Stimulated activated CD8-positive, alpha-beta memory T cell treated with anti-CD3 and anti-CD28 coated beads, Interleukin-7, amount 100 ng/mL, for 1 hour (primary cell): ENCODE measurements at regions not wholly inside any gene's neighbourhood (a gene's known extent, or its start where the extent isn't known, plus 50 kb on each side); places are given as distances from the start of the nearest gene placed in this dataset.

ENCODE experiments used
- DNase-seq, 2 donors: peaks; one replicate each; pipeline ENCODE4 v3.0.0-alpha.2; 2020; ENCODE audit warnings: low read depth in 2 of 2

GRCh38 chr21:24737296-24737850 is 869.9 kb downstream of the MRPL39 start:
- no peak for DNase-seq

- no peak for DNase-seq
These were observed 876.6 kb downstream of the MRPL39 start for GRCh38 chr21:24730661-24731060.

GRCh38 chr21:24729568-24729967 is 877.7 kb downstream of the MRPL39 start:
- no peak for DNase-seq

DNA sequence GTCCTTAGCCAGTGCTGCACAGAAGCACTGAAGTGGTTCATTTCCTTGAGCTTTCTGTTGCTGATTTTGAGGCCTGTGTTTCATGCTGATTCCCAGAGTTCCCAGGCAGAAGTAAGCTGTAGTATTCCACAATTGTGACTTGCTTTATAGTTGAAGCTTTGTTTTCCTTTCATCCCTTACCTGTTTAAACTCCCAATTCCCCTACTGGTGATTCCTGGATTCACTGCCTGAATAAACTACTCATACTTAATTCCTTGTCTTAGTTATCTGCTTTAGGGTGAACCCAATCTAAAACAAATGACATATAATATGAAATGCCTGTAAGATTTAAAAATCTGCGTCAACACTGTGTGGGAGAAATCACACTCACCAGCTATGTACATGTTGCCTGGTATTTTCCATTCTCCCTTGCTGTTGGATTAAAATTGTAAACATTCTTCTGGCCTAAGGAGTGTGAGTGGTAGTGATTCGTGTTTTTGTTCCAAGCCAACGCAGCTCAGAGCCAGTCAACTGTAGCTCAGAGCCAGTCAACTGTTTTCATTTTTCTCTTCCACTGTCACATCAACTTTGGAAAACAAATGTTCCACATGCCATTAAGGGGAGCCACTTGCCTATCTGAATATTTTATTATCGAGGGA is 879.4 kb downstream of the MRPL39 start:
- DNase-seq: no peak

- DNase-seq: no peak
These were observed 890.9 kb downstream of the MRPL39 start for GRCh38 chr21:24716281-24716918.

GRCh38 chr21:24714646-24715200 is 892.6 kb downstream of the MRPL39 start:
- DNase-seq: no peak

GRCh38 chr21:24705201-24705600 is 902.1 kb downstream of the MRPL39 start:
- no peak for DNase-seq

- no peak for DNase-seq
These were observed 913.5 kb downstream of the MRPL39 start for GRCh38 chr21:24693779-24694178.

DNA sequence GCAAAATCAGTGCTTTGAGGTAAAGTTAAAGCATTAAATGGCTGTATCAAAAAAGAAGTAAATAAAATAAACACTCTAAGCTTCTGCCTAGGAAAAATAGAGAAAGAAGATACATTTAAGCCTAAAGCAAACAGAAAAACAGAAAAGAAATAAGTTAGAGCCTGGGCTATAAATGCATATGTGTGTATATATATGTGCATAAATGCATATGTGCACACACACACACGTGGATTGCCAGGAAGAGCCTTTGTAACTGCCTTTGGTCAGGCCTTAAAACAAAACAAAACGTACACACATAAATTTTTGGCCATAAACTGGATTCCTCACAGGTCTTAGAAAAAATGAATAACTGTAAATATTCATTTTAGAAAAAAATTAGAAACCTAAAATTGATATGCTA is 925.8 kb downstream of the MRPL39 start:
- no peak for DNase-seq

GRCh38 chr21:24671901-24672300 is 935.4 kb downstream of the MRPL39 start:
- no peak for DNase-seq

DNA sequence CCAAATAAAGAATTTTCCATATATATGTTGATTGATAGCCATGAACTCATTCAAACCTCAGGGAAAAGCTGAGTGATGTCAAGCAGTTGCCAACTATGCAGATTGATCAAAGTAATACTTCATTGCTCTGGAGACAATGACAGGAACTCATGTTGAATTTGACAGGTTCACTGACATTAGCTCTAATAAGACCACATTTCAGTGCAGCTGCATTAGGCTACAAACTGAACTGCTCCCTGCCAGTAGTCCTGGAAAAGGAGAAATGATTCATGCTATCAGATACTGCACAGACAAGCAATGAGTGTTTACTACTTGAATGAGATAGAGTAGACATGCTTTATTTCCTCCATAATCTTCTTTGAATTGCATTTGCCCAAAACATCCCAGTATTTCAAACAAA is 948.4 kb downstream of the MRPL39 start:
- no peak for DNase-seq

GRCh38 chr21:24658026-24658425 is 949.3 kb downstream of the MRPL39 start:
- DNase-seq: no peak

DNA sequence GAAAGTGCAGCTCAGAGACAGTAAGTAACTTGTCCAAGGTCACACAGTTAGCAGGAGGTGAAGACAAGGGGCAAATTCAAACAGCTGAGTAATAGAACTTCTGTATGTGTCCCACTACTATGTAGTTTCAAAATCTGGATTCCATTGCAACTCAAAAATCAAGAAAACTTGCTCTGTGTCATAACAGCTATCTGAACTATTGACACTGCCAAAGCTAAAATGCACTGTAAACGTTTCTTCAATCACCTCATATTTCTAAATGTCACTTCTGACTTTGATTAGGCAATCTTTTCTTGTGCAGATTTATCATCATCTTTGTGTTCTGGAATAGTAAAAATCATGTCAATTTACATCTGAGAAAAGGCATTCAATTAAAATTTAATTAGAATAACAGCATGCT is 957.6 kb downstream of the MRPL39 start:
- no peak for DNase-seq

- DNase-seq: no peak
These were observed 970.6 kb downstream of the MRPL39 start for GRCh38 chr21:24636696-24637095.

DNA sequence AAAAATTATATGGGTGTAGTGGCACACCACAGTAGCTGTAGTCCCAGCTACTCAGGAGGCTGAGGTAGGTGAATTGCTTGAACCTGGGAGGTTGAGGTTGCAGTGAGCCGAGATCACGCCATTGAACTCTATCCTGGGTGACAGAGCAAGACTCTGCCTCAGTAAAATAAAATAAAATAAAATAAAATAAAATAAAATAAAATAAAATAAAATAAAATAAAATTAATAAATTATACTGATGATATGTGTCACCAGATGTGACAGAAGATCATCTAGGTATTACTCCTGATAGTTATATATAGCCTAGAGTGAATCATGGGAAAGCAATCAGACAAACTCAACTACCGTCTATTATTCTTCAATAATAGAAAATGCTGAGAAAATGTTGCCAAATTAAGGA is 972.5 kb downstream of the MRPL39 start:
- DNase-seq: no peak

DNA sequence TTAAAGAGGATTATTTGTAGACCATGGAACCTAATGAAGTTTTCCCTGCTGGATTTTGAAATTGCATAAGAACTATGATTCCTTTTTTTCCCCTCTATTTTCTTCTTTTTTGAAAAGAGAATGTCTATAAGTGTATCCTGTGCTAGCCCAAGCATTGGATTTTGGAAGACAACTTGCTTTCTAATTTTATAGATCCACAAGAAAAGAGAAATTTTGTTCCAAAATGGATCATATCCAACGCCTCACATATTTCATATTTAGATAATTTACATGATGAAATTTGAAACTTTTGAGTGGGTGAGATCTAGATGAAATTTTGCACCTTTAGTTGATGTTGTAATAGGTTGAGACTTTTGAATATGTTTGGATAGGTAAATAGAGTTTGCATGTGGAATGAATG is 978.7 kb downstream of the MRPL39 start:
- DNase-seq: no peak

- DNase-seq: no peak
These were observed 979.2 kb downstream of the MRPL39 start for GRCh38 chr21:24628046-24628445.

GRCh38 chr21:24617819-24618218 is 989.5 kb downstream of the MRPL39 start:
- DNase-seq: no peak

GRCh38 chr21:24594082-24594481 is 1013.2 kb downstream of the MRPL39 start:
- no peak for DNase-seq

GRCh38 chr21:24590261-24590660 is 1017.0 kb downstream of the MRPL39 start:
- DNase-seq: no peak

DNA sequence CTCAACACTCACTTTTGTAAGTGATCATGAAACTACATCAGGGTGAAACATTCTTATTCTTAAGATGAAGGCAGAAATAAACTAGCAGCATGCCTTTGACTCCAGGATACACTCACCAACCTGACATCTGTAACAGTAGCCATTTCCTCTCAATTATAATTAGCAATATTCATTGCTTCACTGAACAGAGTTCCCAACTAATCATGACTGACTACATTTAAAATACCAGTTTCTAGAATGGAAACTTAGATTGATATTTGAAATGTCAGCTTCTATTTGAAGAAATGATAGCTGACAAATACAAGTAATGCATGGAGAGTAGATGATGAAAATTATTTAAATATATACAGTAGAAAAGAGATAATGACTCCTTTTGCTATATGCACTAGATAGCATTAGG is 1023.8 kb downstream of the MRPL39 start:
- no peak for DNase-seq

DNA sequence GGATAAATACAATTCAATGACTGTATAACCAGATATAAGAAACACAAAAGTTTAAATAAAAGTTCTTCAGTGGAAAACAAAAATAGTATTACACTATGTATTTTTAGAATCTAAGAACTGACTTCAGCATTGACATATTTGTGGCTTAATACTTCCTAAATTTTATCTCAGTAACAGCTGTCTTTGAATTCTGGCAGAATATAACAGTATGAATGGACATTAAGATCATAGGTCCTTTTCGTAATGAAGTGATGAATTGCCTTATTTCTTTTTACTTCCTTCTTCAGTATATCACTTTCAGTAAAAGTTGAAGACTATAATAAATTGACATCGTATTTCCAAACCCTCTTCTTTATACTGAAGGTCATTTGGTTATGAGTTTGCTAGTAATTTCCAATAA is 1030.0 kb downstream of the MRPL39 start:
- no peak for DNase-seq

- no peak for DNase-seq
These were observed 1046.0 kb downstream of the MRPL39 start for GRCh38 chr21:24561291-24561690.
